Breast epithelium (tissue), 4 donors: ENCODE measurements at regions not wholly inside any gene's neighbourhood (a gene's known extent, or its start where the extent isn't known, plus 50 kb on each side); places are given as distances from the start of the nearest gene placed in this dataset.

Source experiments
- DNase-seq, 2 donors: peaks; one replicate each; pipeline ENCODE4 v3.0.0-alpha.2; 2019; ENCODE audit warnings: low spot score in 2 of 2
- H3K27ac ChIP-seq, 2 donors: fragments of 200-600 bp; sonication (generic) in 1 of 2; one replicate each; pipeline ENCODE4 v1.5.1; 2016 to 2019; ENCODE audit warnings: mild to moderate bottlenecking in 1 of 2
- H3K27me3 ChIP-seq, 2 donors: fragments of 200-600 bp; sonication (generic) in 1 of 2; one replicate each; pipeline versions ENCODE4 v1.5.1 to v1.6.0; 2017 to 2019; ENCODE audit warnings: control low read depth in 1 of 2, mild to moderate bottlenecking in 1 of 2
- H3K36me3 ChIP-seq: fragments of 200-600 bp; one replicate; pipeline ENCODE4 v1.5.1; 2019
- H3K4me1 ChIP-seq, 2 donors: fragments of 200-600 bp; sonication (generic); one replicate each; pipeline ENCODE4 v1.5.1; 2016 to 2019; ENCODE audit warnings: control low read depth in 1 of 2
- H3K4me3 ChIP-seq, 3 donors: fragments of 200-600 bp; sonication (generic); 1 replicate in 2 of 3; 2 replicates in 1 of 3; pipeline ENCODE4 v1.5.1; 2016 to 2019; ENCODE audit warnings: mild to moderate bottlenecking in 3 of 3, moderate library complexity in 2 of 3
- H3K9me3 ChIP-seq, 2 donors: fragments of 200-600 bp; sonication (generic) in 1 of 2; one replicate each; pipeline ENCODE4 v1.5.1; 2016 to 2019; ENCODE audit warnings: control low read depth in 1 of 2
- CTCF ChIP-seq, 3 donors: fragments of 450-650 bp; IDR thresholded peaks; one replicate each; pipeline ENCODE4 v1.5.1; 2016 to 2017; ENCODE audit warnings: antibody characterized with exemption in 3 of 3, mild to moderate bottlenecking in 3 of 3, moderate library complexity in 3 of 3
- POLR2A ChIP-seq: fragments of 450-650 bp; IDR thresholded peaks from one replicate; pipeline ENCODE4 v1.6.1; 2016; ENCODE audit warnings: antibody characterized with exemption, mild to moderate bottlenecking, moderate library complexity
- POLR2AphosphoS5 ChIP-seq, 3 donors: sonication (generic); formaldehyde crosslinking; IDR thresholded peaks; one replicate each; pipeline ENCODE4 v1.6.1; 2017; ENCODE audit warnings: antibody characterized with exemption in 3 of 3
- intact Hi-C: fragments of 100-400 bp; cut with DNase I; formaldehyde crosslinking; loops from one replicate; pipeline ENCODE4 v1.15.1; 2023; ENCODE audit warnings: low total_unique reads

GRCh38 chr6:40152196-40152595 is 217.9 kb upstream of the MOCS1 start:
- Histone ChIP-seq H3K27me3 (no peaks in the 10 kb centered on the region), H3K36me3 (no peaks in the 10 kb centered on the region), H3K9me3 (no peaks in the 10 kb centered on the region), H3K4me1 (no peaks in the 10 kb centered on the region), H3K27ac (no peak overlapping the region), H3K4me3 (no peak overlapping the region)
- intact Hi-C loops: no loop called here
- no peak for TF ChIP-seq POLR2A
- TF ChIP-seq POLR2AphosphoS5 (IDR thresholded peaks at IDR 0.05): no peak
- no peak for TF ChIP-seq CTCF (IDR thresholded peaks at IDR 0.05)
- DNase-seq: no peak

- Histone ChIP-seq H3K27ac (no peak overlapping the region), H3K9me3 (no peaks in the 10 kb centered on the region), H3K36me3 (no peaks in the 10 kb centered on the region), H3K27me3 (no peaks in the 10 kb centered on the region), H3K4me1 (no peaks in the 10 kb centered on the region), H3K4me3 (no peak overlapping the region)
- DNase-seq: no peak
- no peak for TF ChIP-seq POLR2AphosphoS5 (IDR thresholded peaks at IDR 0.05)
- TF ChIP-seq CTCF (IDR thresholded peaks at IDR 0.05): no peak
- TF ChIP-seq POLR2A: no peak
- intact Hi-C loops: no loop called here
These were observed 214.8 kb upstream of the MOCS1 start for GRCh38 chr6:40148882-40149573.

GRCh38 chr6:40146902-40147301 is 212.6 kb upstream of the MOCS1 start:
- no peaks in the 10 kb centered on the region for H3K4me1 ChIP-seq
- intact Hi-C loops: no loop called here
- no peaks in the 10 kb centered on the region for H3K36me3 ChIP-seq
- H3K27me3 ChIP-seq: no peaks in the 10 kb centered on the region
- no peak for DNase-seq
- no peaks in the 10 kb centered on the region for H3K9me3 ChIP-seq
- H3K27ac ChIP-seq: no peak overlapping the region
- no peak overlapping the region for H3K4me3 ChIP-seq
- TF ChIP-seq POLR2A (no peak), CTCF (IDR thresholded peaks at IDR 0.05) (no peak), POLR2AphosphoS5 (IDR thresholded peaks at IDR 0.05) (no peak)

- H3K4me3 ChIP-seq: no peak overlapping the region
- H3K36me3 ChIP-seq: no peaks in the 10 kb centered on the region
- H3K9me3 ChIP-seq: no peaks in the 10 kb centered on the region
- no peak for DNase-seq
- H3K27ac ChIP-seq: no peak overlapping the region
- no peaks in the 10 kb centered on the region for H3K27me3 ChIP-seq
- TF ChIP-seq CTCF (IDR thresholded peaks at IDR 0.05): no peak
- TF ChIP-seq POLR2A: no peak
- TF ChIP-seq POLR2AphosphoS5 (IDR thresholded peaks at IDR 0.05): no peak
- intact Hi-C loops: no loop called here
- no peaks in the 10 kb centered on the region for H3K4me1 ChIP-seq
These were observed 205.2 kb upstream of the MOCS1 start for GRCh38 chr6:40139447-40139846.

- DNase-seq: no peak
- intact Hi-C loops: no loop called here
These were observed 204.0 kb upstream of the MOCS1 start for GRCh38 chr6:40138273-40138720.

More at GRCh38 chr6:40138273-40138720, 204.0 kb upstream of the MOCS1 start:
- TF ChIP-seq CTCF (IDR thresholded peaks at IDR 0.05): no peak
- no peak for TF ChIP-seq POLR2AphosphoS5 (IDR thresholded peaks at IDR 0.05)
- TF ChIP-seq POLR2A: no peak
- no peaks in the 10 kb centered on the region for H3K27me3 ChIP-seq
- no peaks in the 10 kb centered on the region for H3K9me3 ChIP-seq
- no peak overlapping the region for H3K4me3 ChIP-seq
- H3K4me1 ChIP-seq: no peaks in the 10 kb centered on the region
- no peaks in the 10 kb centered on the region for H3K36me3 ChIP-seq
- H3K27ac ChIP-seq: no peak overlapping the region
